NT2/D1 (cell line): ENCODE measurements at regions not wholly inside any gene's neighbourhood (a gene's known extent, or its start where the extent isn't known, plus 50 kb on each side); places are given as distances from the start of the nearest gene placed in this dataset.

Experiments used
- DNase-seq: peaks from one replicate; pipeline ENCODE4 v3.0.0-alpha.2; 2011; ENCODE audit warnings: low read depth, low spot score
- H3K27me3 ChIP-seq: 2 replicates; pipeline ENCODE4 v1.6.0; 2011; ENCODE audit warnings: mild to moderate bottlenecking; ENCODE audit not compliant: insufficient read length, insufficient read depth
- H3K36me3 ChIP-seq: 2 replicates; pipeline ENCODE4 v1.6.1; 2011; ENCODE audit warnings: mild to moderate bottlenecking, low read length, mixed read lengths; ENCODE audit not compliant: insufficient read depth, insufficient read length
- H3K4me1 ChIP-seq: 2 replicates; pipeline ENCODE4 v1.5.1; 2011; ENCODE audit not compliant: insufficient read depth, insufficient read length
- H3K4me3 ChIP-seq: 2 replicates; pipeline ENCODE4 v1.5.1; 2011; ENCODE audit warnings: low read depth; ENCODE audit not compliant: insufficient read length
- H3K9ac ChIP-seq: 2 replicates; pipeline ENCODE4 v1.6.0; 2011; ENCODE audit warnings: low read depth; ENCODE audit not compliant: insufficient read length
- H3K9me3 ChIP-seq: 2 replicates; pipeline ENCODE4 v1.5.1; 2011; ENCODE audit warnings: mild to moderate bottlenecking, low read length; ENCODE audit not compliant: insufficient read depth
- SUZ12 ChIP-seq: IDR thresholded peaks from 2 replicates; pipeline ENCODE4 v1.6.1; 2011; ENCODE audit not compliant: insufficient read length, insufficient read depth; ENCODE audit errors: extremely low read depth
- YY1 ChIP-seq: IDR thresholded peaks from 2 replicates; pipeline ENCODE4 v1.6.1; 2011; ENCODE audit not compliant: insufficient read length, insufficient read depth
- ZNF274 ChIP-seq: IDR thresholded peaks from 2 replicates; pipeline ENCODE4 v1.6.1; 2011; ENCODE audit warnings: mild to moderate bottlenecking, low read depth, low read length

DNA sequence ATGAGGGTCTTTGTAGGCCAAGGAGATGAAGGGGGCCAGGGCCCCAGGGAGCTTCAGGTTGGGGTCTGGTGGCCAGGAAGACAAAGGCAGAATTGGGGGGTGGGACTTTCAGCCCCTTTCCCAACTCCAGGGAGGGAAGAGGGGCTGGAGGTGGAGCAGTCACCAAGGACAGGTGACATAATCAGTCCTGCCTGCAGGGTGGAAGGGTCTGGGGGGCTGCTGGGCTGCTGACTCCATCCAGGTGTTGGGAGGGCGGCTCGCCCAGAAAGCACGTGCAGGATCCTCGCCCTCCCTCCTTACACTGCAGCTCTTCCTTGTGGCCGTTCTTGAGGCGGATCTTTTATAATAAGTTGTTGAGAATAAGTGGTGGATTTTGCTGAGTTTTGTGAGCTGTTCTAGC is 1491.1 kb downstream of the TBC1D22A start:
- Histone ChIP-seq H3K36me3 (no peaks in the 10 kb centered on the region), H3K9ac (no peak overlapping the region), H3K4me3 (no peak overlapping the region), H3K9me3 (no peaks in the 10 kb centered on the region), H3K27me3 (peaks cover 15% of the 10 kb centered on the region), H3K4me1 (peaks cover 7% of the 10 kb centered on the region)
- no peak for DNase-seq
- TF ChIP-seq ZNF274 = no peak
- no peak for TF ChIP-seq YY1
- no peak for TF ChIP-seq SUZ12

GRCh38 chr22:48253136-48253535 is 1490.7 kb downstream of the TBC1D22A start:
- Histone ChIP-seq H3K36me3 (no peaks in the 10 kb centered on the region), H3K9me3 (no peaks in the 10 kb centered on the region), H3K4me3 (no peak overlapping the region), H3K4me1 (peaks cover 7% of the 10 kb centered on the region), H3K27me3 (peaks cover 17% of the 10 kb centered on the region), H3K9ac (no peak overlapping the region)
- TF ChIP-seq ZNF274 (no peak), SUZ12 (no peak), YY1 (no peak)
- no peak for DNase-seq

DNA sequence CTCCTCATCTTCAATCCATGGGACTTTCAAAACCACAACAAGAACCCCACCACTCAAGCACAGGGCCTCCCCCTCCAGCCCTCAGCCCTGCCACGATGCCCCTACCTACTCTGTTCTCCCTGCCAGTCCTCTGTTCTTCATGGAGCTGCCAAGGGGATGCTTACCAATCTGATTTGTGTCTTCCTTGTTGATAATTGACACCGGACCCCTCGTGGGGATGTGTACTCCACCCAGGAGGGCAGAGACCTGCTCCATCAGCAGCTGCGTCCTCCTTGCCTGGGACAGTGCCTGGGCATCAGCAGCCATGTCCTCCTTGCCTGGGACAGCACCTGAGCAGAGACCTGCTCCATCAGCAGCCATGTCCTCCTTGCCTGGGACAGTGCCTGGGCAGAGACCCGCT is 1489.2 kb downstream of the TBC1D22A start:
- H3K9me3 ChIP-seq = no peaks in the 10 kb centered on the region
- H3K4me1 ChIP-seq = peaks cover 7% of the 10 kb centered on the region
- H3K9ac ChIP-seq = no peak overlapping the region
- TF ChIP-seq SUZ12 = no peak
- TF ChIP-seq YY1 = no peak
- no peak for TF ChIP-seq ZNF274
- peaks cover 20% of the 10 kb centered on the region for H3K27me3 ChIP-seq
- no peak for DNase-seq
- no peaks in the 10 kb centered on the region for H3K36me3 ChIP-seq
- H3K4me3 ChIP-seq = no peak overlapping the region

GRCh38 chr22:48250937-48251530 is 1488.6 kb downstream of the TBC1D22A start:
- DNase-seq = no peak
- Histone ChIP-seq H3K9me3 (no peaks in the 10 kb centered on the region), H3K4me1 (peaks cover 7% of the 10 kb centered on the region), H3K36me3 (no peaks in the 10 kb centered on the region), H3K9ac (no peak overlapping the region), H3K27me3 (peaks cover 17% of the 10 kb centered on the region), H3K4me3 (no peak overlapping the region)
- TF ChIP-seq YY1 (no peak), SUZ12 (no peak), ZNF274 (no peak)

GRCh38 chr22:48250286-48250895 is 1487.9 kb downstream of the TBC1D22A start:
- H3K4me3 ChIP-seq = no peak overlapping the region
- no peaks in the 10 kb centered on the region for H3K9me3 ChIP-seq
- no peak for DNase-seq
- no peaks in the 10 kb centered on the region for H3K36me3 ChIP-seq
- peaks cover 7% of the 10 kb centered on the region for H3K4me1 ChIP-seq
- H3K27me3 ChIP-seq = peaks cover 17% of the 10 kb centered on the region
- peak overlapping the region; percentile 10 for H3K9ac ChIP-seq
- TF ChIP-seq YY1 (no peak), ZNF274 (no peak), SUZ12 (no peak)

DNA sequence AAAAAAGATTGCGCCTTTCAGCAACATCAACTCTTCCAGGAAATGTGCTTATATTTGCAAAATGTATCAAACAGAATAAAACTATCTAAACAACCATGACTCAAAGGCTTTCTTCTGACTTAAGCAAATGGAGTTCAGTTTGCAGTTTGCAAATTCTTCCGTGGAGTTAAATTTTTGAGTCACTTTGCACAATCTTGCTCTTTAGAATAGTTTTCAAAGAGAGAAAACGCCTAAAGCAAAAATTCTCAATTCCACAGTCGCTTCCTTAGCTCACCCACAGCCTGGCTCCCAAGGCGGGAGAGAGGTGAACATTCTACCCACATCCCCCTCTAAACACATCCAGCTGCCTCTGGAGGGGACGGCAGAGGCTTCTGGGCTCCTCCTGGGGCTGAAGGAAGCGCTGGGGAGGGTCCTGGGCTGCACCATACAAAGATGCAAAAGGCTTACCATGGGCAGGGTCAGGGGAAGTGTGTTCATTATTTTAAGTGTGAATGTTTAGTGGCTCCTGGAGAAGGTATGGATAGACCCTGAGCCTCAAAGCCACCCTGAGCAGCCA is 1487.3 kb downstream of the TBC1D22A start:
- Histone ChIP-seq H3K27me3 (peaks cover 17% of the 10 kb centered on the region), H3K4me3 (no peak overlapping the region), H3K36me3 (no peaks in the 10 kb centered on the region), H3K9ac (peak overlapping the region; percentile 10), H3K4me1 (peaks cover 7% of the 10 kb centered on the region), H3K9me3 (no peaks in the 10 kb centered on the region)
- no peak for TF ChIP-seq SUZ12
- no peak for TF ChIP-seq YY1
- no peak for TF ChIP-seq ZNF274
- DNase-seq = no peak

DNA sequence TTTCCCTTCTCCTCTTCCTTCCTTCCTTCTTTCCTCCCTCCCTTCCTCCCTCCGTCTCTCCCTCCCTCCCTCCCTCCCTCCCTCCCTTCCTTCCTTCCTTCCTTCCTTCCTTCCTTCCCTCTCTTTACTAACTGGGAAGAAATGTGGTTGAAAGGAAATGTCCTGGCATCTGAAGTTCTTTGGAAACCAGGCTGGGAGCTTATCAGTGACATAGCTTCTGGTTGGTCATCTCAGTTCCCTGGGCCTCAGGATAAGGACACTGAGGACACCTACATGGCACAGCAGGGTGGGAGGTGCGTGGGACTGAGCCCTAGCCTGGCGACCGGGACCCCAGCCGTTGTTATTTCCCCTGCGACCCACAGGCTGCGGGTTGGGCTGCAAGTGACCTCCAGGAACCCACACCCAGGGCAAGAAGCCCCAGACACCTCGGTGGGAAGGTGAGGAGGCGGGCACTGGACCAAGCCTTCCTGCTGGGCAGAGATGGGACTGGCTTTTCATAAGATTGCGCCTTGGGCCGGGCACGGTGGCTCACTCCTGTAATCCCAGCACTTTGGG is 1486.5 kb downstream of the TBC1D22A start:
- no peak for DNase-seq
- Histone ChIP-seq H3K27me3 (peaks cover 17% of the 10 kb centered on the region), H3K4me1 (peaks cover 6% of the 10 kb centered on the region), H3K9ac (no peak overlapping the region), H3K9me3 (no peaks in the 10 kb centered on the region), H3K36me3 (no peaks in the 10 kb centered on the region), H3K4me3 (no peak overlapping the region)
- TF ChIP-seq SUZ12 (no peak), YY1 (no peak), ZNF274 (no peak)
